IMR-90 (cell line): ENCODE measurements at regions not wholly inside any gene's neighbourhood (a gene's known extent, or its start where the extent isn't known, plus 50 kb on each side); places are given as distances from the start of the nearest gene placed in this dataset.

ENCODE experiments used
- ATAC-seq: fragments of 200-7000 bp; cut with Tn5 transposase; 2 replicates; pipeline ENCODE4 v1.9.1; 2020; ENCODE audit warnings: low read depth, mild to moderate bottlenecking, moderate library complexity
- BruUV-seq: library from RNA; stranded (reverse); fragments of 400-500 nt; replicated peaks from 2 replicates; lab custom pipeline; 2021; lab: Mats Ljungman, UMichigan
- CTCF ChIA-PET: fragments of 300-600 bp; formaldehyde crosslinking; extraction: SDS; loops from one replicate; lab custom pipeline; 2021; ENCODE audit warnings: antibody characterized with exemption; lab: Yijun Ruan, JAX
- POLR2A ChIA-PET: fragments of 300-600 bp; sonication (Branson Sonifier 250); formaldehyde crosslinking; loops from one replicate; lab custom pipeline; 2022; ENCODE audit warnings: antibody characterized with exemption; ENCODE audit not compliant: unreplicated experiment; lab: Charles Lee
- DNase-seq: peaks from one replicate; pipeline ENCODE4 v3.0.0; 2013
- H2AFZ ChIP-seq: replicated peaks from 2 replicates; pipeline ENCODE3; 2013; ENCODE audit warnings: low read length, mild to moderate bottlenecking; ENCODE audit not compliant: poor library complexity
- H2AK5ac ChIP-seq: 2 replicates; pipeline ENCODE4 v1.6.1; 2013; ENCODE audit warnings: low read depth, low read length, inconsistent platforms
- H2AK9ac ChIP-seq: replicated peaks from 2 replicates; pipeline ENCODE3; 2013; ENCODE audit warnings: mild to moderate bottlenecking, low read depth, low read length, moderate library complexity; ENCODE audit not compliant: poor library complexity
- H2BK120ac ChIP-seq: 2 replicates; pipeline ENCODE4 v1.6.1; 2013; ENCODE audit warnings: low read depth, low read length, inconsistent platforms
- H2BK15ac ChIP-seq: 3 replicates; pipeline ENCODE4 v1.6.1; 2013; ENCODE audit warnings: low read depth, low read length, inconsistent platforms
- H2BK20ac ChIP-seq: 2 replicates; pipeline ENCODE4 v1.6.1; 2013; ENCODE audit warnings: low read depth, mild to moderate bottlenecking, inconsistent platforms, low read length, moderate library complexity
- H2BK5ac ChIP-seq: 2 replicates; pipeline ENCODE4 v1.6.1; 2013; ENCODE audit warnings: mild to moderate bottlenecking, low read depth, low read length, inconsistent platforms; ENCODE audit not compliant: poor library complexity, severe bottlenecking
- H3K14ac ChIP-seq: replicated peaks from 2 replicates; pipeline ENCODE4 v1.6.1; 2013; ENCODE audit warnings: low read depth, low read length, inconsistent platforms
- H3K18ac ChIP-seq: 2 replicates; pipeline ENCODE4 v1.6.1; 2013; ENCODE audit warnings: low read depth, low read length, control low read depth
- H3K23ac ChIP-seq: 2 replicates; pipeline ENCODE4 v1.6.1; 2013; ENCODE audit warnings: low read depth, low read length, inconsistent platforms
- H3K27ac ChIP-seq: 2 replicates; pipeline ENCODE4 v1.5.1; 2013; ENCODE audit warnings: mild to moderate bottlenecking, control low read depth, low read length; ENCODE audit not compliant: insufficient read depth
- H3K27me3 ChIP-seq: 2 replicates; pipeline ENCODE4 v1.6.1; 2013; ENCODE audit warnings: low read length; ENCODE audit not compliant: control insufficient read depth, insufficient read depth
- H3K36me3 ChIP-seq: 2 replicates; pipeline ENCODE4 v1.6.1; 2013; ENCODE audit warnings: low read length, mixed read lengths; ENCODE audit not compliant: control insufficient read depth, insufficient read depth
- H3K4ac ChIP-seq: 2 replicates; pipeline ENCODE4 v1.6.1; 2013; ENCODE audit warnings: low read depth, low read length, inconsistent platforms
- H3K4me1 ChIP-seq: 2 replicates; pipeline ENCODE4 v1.6.1; 2013; ENCODE audit warnings: low read length, mixed read lengths; ENCODE audit not compliant: control insufficient read depth, insufficient read depth
- H3K4me2 ChIP-seq: 2 replicates; pipeline ENCODE4 v1.6.1; 2013; ENCODE audit warnings: low read depth, mild to moderate bottlenecking, control low read depth, low read length, moderate library complexity
- H3K4me3 ChIP-seq: 2 replicates; pipeline ENCODE4 v1.5.1; 2013; ENCODE audit warnings: low read depth, mild to moderate bottlenecking, control low read depth, low read length, moderate library complexity; ENCODE audit not compliant: insufficient read depth
- H3K56ac ChIP-seq: 2 replicates; pipeline ENCODE4 v1.6.1; 2013; ENCODE audit warnings: low read length, inconsistent platforms; ENCODE audit not compliant: insufficient read depth; ENCODE audit errors: extremely low read depth
- H3K79me1 ChIP-seq, 2 experiments: 2 replicates each; pipeline ENCODE4 v1.6.1; 2013; ENCODE audit warnings: low read length in 2 of 2, inconsistent platforms in 1 of 2, low read depth in 1 of 2
- H3K9ac ChIP-seq: 2 replicates; pipeline ENCODE4 v1.6.1; 2013; ENCODE audit warnings: low read depth, low read length, control low read depth
- H3K9me1 ChIP-seq: 2 replicates; pipeline ENCODE4 v1.6.1; 2013; ENCODE audit warnings: low read length, inconsistent platforms; ENCODE audit not compliant: insufficient read depth
- H3K9me3 ChIP-seq: 2 replicates; pipeline ENCODE4 v1.6.1; 2013; ENCODE audit warnings: low read length; ENCODE audit not compliant: control insufficient read depth, insufficient read depth
- H4K20me1 ChIP-seq: 2 replicates; pipeline ENCODE4 v1.6.1; 2013; ENCODE audit warnings: low read length, inconsistent platforms; ENCODE audit not compliant: insufficient read depth
- H4K5ac ChIP-seq: 2 replicates; pipeline ENCODE4 v1.6.1; 2013; ENCODE audit warnings: mild to moderate bottlenecking, low read depth, low read length, control low read depth
- H4K8ac ChIP-seq, 2 experiments: 2 replicates each; pipeline ENCODE4 v1.6.1; 2013; ENCODE audit warnings: low read depth in 2 of 2, low read length in 2 of 2, control low read depth in 1 of 2, inconsistent platforms in 1 of 2
- H4K91ac ChIP-seq: 2 replicates; pipeline ENCODE4 v1.6.1; 2013; ENCODE audit warnings: low read depth, low read length, inconsistent platforms; ENCODE audit not compliant: insufficient read depth
- ELK1 ChIP-seq: fragments of 150-350 bp; IDR thresholded peaks from 2 replicates; pipeline ENCODE4 v1.6.1; 2016; ENCODE audit warnings: low read depth, mild to moderate bottlenecking, low read length, moderate library complexity, borderline replicate concordance
- MAFK ChIP-seq: IDR thresholded peaks from 2 replicates; pipeline ENCODE4 v1.6.1; 2012; ENCODE audit warnings: low read depth, low read length, improper control_type of control experiment
- RAD21 ChIP-seq: IDR thresholded peaks from 2 replicates; pipeline ENCODE4 v1.6.1; 2012; ENCODE audit warnings: low read length, improper control_type of control experiment
- WGBS, 2 experiments: methylation state at CpG; one replicate each; pipeline versions ENCODE4 v1.1.5 to v1.1.7; 2013; ENCODE audit warnings: missing lambda C conversion rate in 2 of 2; ENCODE audit not compliant: insufficient read length in 1 of 2; ENCODE audit errors: extremely low coverage in 2 of 2; 5-methylcytosine and 5-hydroxymethylcytosine counted together
- dilution Hi-C: fragments of 300-500 bp; cut with HindIII; formaldehyde crosslinking; loops from one replicate; pipeline ENCODE4 v1.14.3; 2018; ENCODE audit warnings: low sequenced_read_pairs; ENCODE audit not compliant: unreplicated experiment
- in situ Hi-C: fragments of 300-500 bp; cut with MboI; formaldehyde crosslinking; loops from 3 replicates; pipeline ENCODE4 v1.14.3; 2019; ENCODE audit warnings: low sequenced_read_pairs, inconsistent platforms, mixed read lengths
- intact Hi-C: fragments of 100-400 bp; cut with micrococcal nuclease; formaldehyde crosslinking; loops from 2 replicates; pipeline ENCODE4 v1.10.0; 2022

- H3K79me1 ChIP-seq, result no peaks in the 10 kb centered on the region
- intact Hi-C loops, result no loop called here
- dilution Hi-C loops, result no loop called here
- no peak overlapping the region for H4K8ac ChIP-seq
- H4K20me1 ChIP-seq, result no peaks in the 10 kb centered on the region
- no peak overlapping the region for H3K14ac ChIP-seq
- H2BK15ac ChIP-seq, result no peak overlapping the region
- POLR2A ChIA-PET, result no interaction called here
- ATAC-seq, result no peak
- no peak overlapping the region for H3K9ac ChIP-seq
- H2AFZ ChIP-seq, result no peak overlapping the region
- no peak overlapping the region for H2AK9ac ChIP-seq
- no peak overlapping the region for H3K4me3 ChIP-seq
- no peak overlapping the region for H2BK120ac ChIP-seq
- H3K27ac ChIP-seq, result no peak overlapping the region
- in situ Hi-C loops, result no loop called here
- no peak overlapping the region for H3K4ac ChIP-seq
- no peaks in the 10 kb centered on the region for H3K27me3 ChIP-seq
- H4K91ac ChIP-seq, result no peak overlapping the region
- no peaks in the 10 kb centered on the region for H3K36me3 ChIP-seq
- H3K18ac ChIP-seq, result no peak overlapping the region
- no peak overlapping the region for H2AK5ac ChIP-seq
- CTCF ChIA-PET, result no interaction called here
- TF ChIP-seq MAFK (no peak), RAD21 (no peak), ELK1 (no peak)
- WGBS, 2 experiments, result no CpG with 5 or more reads among the region's 1 CpG
- H2BK5ac ChIP-seq, result no peak overlapping the region
- no peak overlapping the region for H2BK20ac ChIP-seq
- H3K4me1 ChIP-seq, result no peaks in the 10 kb centered on the region
- H3K9me1 ChIP-seq, result no peaks in the 10 kb centered on the region
- BruUV-seq, result no TSS peak
- no peak overlapping the region for H3K56ac ChIP-seq
- no peak overlapping the region for H3K23ac ChIP-seq
- H3K4me2 ChIP-seq, result no peak overlapping the region
- no peak for DNase-seq
- H3K9me3 ChIP-seq, result peaks cover 3% of the 10 kb centered on the region; the same call in 1 of the 2 replicates
- H4K5ac ChIP-seq, result no peak overlapping the region
These were observed 535.7 kb upstream of the FBXO33 start for GRCh38 chr14:39967885-39968284.
